C4-2B (cell line): ENCODE measurements at regions not wholly inside any gene's neighbourhood (a gene's known extent, or its start where the extent isn't known, plus 50 kb on each side); places are given as distances from the start of the nearest gene placed in this dataset.

Experiments
- CTCF ChIP-seq: fragments of 450-650 bp; conservative IDR thresholded peaks from 2 replicates; pipeline ENCODE4 v1.5.1; 2017; ENCODE audit warnings: mild to moderate bottlenecking
- ZFX ChIP-seq: fragments of 450-650 bp; IDR thresholded peaks from 2 replicates; pipeline ENCODE4 v1.6.1; 2017

GRCh38 chr2:18484625-18485024, 75.8 kb downstream of the RDH14 start:
- TF ChIP-seq CTCF (no peak), ZFX (no peak)
